Stomach (tissue), 8 donors: ENCODE measurements at regions not wholly inside any gene's neighbourhood (a gene's known extent, or its start where the extent isn't known, plus 50 kb on each side); places are given as distances from the start of the nearest gene placed in this dataset.

Source experiments
- DNase-seq, 2 donors: peaks; one replicate each; pipeline versions ENCODE4 v3.0.0 to v3.0.0-alpha.2; 2013 to 2019
- H3K27ac ChIP-seq, 5 donors: fragments of 200-600 bp in 4 of 5; sonication (generic) in 4 of 5; one replicate each; pipeline ENCODE4 v1.5.1; 2013 to 2019; ENCODE audit warnings: mild to moderate bottlenecking in 1 of 5, moderate library complexity in 1 of 5
- H3K27me3 ChIP-seq, 3 donors: fragments of 200-600 bp; sonication (generic); one replicate each; pipeline ENCODE4 v1.5.1; 2017 to 2019; ENCODE audit warnings: mixed run types in 1 of 3
- H3K36me3 ChIP-seq, 4 donors: fragments of 200-600 bp; sonication (generic); 1 replicate in 3 of 4; 2 replicates in 1 of 4; pipeline ENCODE4 v1.5.1; 2016 to 2019
- H3K4me1 ChIP-seq, 4 donors: fragments of 200-600 bp; sonication (generic); one replicate each; pipeline ENCODE4 v1.5.1; 2016 to 2019
- H3K4me3 ChIP-seq, 4 donors: fragments of 200-600 bp; sonication (generic) in 3 of 4; one replicate each; pipeline ENCODE4 v1.5.1; 2016 to 2019; ENCODE audit warnings: mild to moderate bottlenecking in 1 of 4
- H3K9me3 ChIP-seq, 4 donors: fragments of 200-600 bp; sonication (generic); one replicate each; pipeline ENCODE4 v1.5.1; 2016 to 2019
- EP300 ChIP-seq: sonication (generic); formaldehyde crosslinking; IDR thresholded peaks from one replicate; pipeline ENCODE4 v1.6.1; 2017; ENCODE audit warnings: antibody characterized with exemption
- POLR2A ChIP-seq, 4 donors: fragments of 450-650 bp; IDR thresholded peaks; one replicate each; pipeline ENCODE4 v1.6.1; 2016; ENCODE audit warnings: antibody characterized with exemption in 4 of 4, control low read depth in 2 of 4, mild to moderate bottlenecking in 1 of 4, moderate library complexity in 1 of 4
- POLR2AphosphoS5 ChIP-seq, 3 donors: sonication (generic); formaldehyde crosslinking; IDR thresholded peaks; one replicate each; pipeline ENCODE4 v1.6.1; 2016; ENCODE audit warnings: antibody characterized with exemption in 3 of 3
- WGBS, 5 donors: extraction: QIAGEN DNeasy Blood & Tissue Kit in 3 of 5; methylation state at CpG; one replicate each; pipeline versions ENCODE4 v1.1.5 to v1.1.7; 2013 to 2018; 5-methylcytosine and 5-hydroxymethylcytosine counted together
- intact Hi-C: fragments of 100-400 bp; cut with DNase I; formaldehyde crosslinking; loops from one replicate; pipeline ENCODE4 v1.15.1; 2023; ENCODE audit warnings: low total_unique reads
- TF ChIP-seq, protein P1 (sequence below), 7 experiments: fragments of 450-650 bp in 4 of 7; fragments of 200-600 bp in 3 of 7; sonication (generic) in 3 of 7; IDR thresholded peaks; one replicate each; pipeline ENCODE4 v1.5.1; 2016 to 2019; ENCODE audit warnings: antibody characterized with exemption in 7 of 7, control low read depth in 2 of 7, mild to moderate bottlenecking in 1 of 7
- donor health status: healthy with polysubstance abuse.
- donor health status: Bipolar disorder and iron deficiency.
- donor health status: healthy.

DNA sequence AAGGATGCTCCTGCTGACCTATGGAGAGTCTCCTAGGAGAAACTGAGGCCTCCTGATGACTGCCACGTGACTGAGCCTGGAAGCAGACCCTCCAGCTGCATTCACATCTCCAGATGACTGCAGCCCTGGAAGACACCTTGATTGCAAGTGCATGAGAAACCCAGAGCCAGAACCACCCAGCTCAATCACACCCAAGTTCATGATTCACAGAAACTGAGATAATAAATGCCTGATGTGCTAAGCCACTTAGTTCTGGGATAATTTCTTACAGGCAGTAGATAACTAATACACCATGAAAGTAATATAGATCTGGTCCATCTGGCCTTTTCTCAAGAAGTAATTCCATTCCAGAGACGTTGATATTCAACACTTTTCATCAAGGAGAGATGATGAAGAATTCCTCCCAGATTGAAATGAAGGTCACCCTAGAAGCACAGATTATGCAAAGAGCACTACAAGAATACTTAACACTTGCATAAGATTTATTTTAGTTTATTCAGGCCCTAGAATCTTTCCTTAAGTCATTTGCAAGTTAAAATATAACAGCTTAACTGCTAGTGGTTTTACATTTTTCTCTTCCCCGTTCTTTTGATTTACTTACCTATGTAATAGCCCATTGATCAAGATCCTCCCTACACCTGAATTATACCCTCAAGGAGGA lies 208.2 kb upstream of the INHBA start:
- Histone ChIP-seq H3K4me1 (peaks cover 0 to 2% (median 0%) of the 10 kb centered on the region in 4 donors), H3K36me3 (no peaks in the 10 kb centered on the region), H3K27me3 (no peaks in the 10 kb centered on the region), H3K4me3 (no peak overlapping the region), H3K27ac (no peak overlapping the region), H3K9me3 (no peaks in the 10 kb centered on the region)
- intact Hi-C loops: no loop called here
- TF ChIP-seq, protein P1, sequence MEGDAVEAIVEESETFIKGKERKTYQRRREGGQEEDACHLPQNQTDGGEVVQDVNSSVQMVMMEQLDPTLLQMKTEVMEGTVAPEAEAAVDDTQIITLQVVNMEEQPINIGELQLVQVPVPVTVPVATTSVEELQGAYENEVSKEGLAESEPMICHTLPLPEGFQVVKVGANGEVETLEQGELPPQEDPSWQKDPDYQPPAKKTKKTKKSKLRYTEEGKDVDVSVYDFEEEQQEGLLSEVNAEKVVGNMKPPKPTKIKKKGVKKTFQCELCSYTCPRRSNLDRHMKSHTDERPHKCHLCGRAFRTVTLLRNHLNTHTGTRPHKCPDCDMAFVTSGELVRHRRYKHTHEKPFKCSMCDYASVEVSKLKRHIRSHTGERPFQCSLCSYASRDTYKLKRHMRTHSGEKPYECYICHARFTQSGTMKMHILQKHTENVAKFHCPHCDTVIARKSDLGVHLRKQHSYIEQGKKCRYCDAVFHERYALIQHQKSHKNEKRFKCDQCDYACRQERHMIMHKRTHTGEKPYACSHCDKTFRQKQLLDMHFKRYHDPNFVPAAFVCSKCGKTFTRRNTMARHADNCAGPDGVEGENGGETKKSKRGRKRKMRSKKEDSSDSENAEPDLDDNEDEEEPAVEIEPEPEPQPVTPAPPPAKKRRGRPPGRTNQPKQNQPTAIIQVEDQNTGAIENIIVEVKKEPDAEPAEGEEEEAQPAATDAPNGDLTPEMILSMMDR (IDR thresholded peaks at IDR 0.05): no peak
- no peak for TF ChIP-seq POLR2AphosphoS5 (IDR thresholded peaks at IDR 0.05)
- TF ChIP-seq EP300: no peak
- TF ChIP-seq POLR2A (IDR thresholded peaks at IDR 0.05): no peak
- no peak for DNase-seq
- 59 to 67% (median 64%) methylated on average over 3 of the region's 3 CpGs for WGBS, 5 donors

DNA sequence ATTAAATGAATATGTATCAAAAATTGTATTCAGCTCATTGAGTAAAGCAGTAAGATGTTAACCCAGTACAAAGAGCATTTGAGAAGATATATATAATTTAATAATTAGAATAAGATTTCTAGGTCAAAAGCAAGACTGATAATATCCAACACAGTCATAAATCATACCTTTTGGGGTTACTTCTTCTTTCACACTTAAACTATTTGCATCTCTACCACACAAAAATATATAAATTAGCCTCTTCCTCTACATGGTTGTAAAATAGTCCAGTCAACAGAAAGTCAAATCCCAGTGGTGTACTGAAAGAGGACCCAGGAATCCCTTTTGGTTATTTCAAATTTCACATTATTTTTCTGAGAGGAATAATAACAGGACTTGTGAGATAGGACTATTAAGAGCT lies 204.6 kb upstream of the INHBA start:
- TF ChIP-seq POLR2A (IDR thresholded peaks at IDR 0.05): no peak
- TF ChIP-seq, protein P1 (IDR thresholded peaks at IDR 0.05): no peak
- Histone ChIP-seq H3K27me3 (no peaks in the 10 kb centered on the region), H3K36me3 (no peaks in the 10 kb centered on the region), H3K27ac (no peak overlapping the region), H3K9me3 (peaks cover 0 to 14% (median 0%) of the 10 kb centered on the region in 4 donors), H3K4me3 (no peak overlapping the region), H3K4me1 (no peaks in the 10 kb centered on the region)
- no peak for DNase-seq
- intact Hi-C loops: no loop called here

DNA sequence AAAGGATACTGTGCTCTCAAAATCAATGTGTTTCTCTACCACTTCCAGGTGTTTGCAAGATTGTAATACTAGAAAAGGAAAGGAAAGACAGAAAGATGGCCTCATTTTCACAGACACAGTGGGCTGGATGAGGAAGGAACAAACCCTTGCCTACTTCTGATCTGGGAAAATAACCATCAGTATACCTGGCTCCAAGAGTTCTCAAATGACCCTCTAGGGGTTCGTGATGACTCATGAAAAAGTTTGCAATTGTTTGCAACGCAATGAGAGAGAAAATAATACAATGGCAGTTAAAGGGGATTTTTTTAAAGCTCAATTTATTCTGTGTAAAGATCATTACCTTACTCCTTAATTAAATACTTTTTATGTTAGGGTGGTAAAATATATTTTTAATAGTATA lies 197.6 kb upstream of the INHBA start:
- Histone ChIP-seq H3K9me3 (peaks cover 0 to 14% (median 0%) of the 10 kb centered on the region in 4 donors), H3K4me3 (no peak overlapping the region), H3K4me1 (no peaks in the 10 kb centered on the region), H3K36me3 (no peaks in the 10 kb centered on the region), H3K27me3 (no peaks in the 10 kb centered on the region), H3K27ac (no peak overlapping the region)
- WGBS, 5 donors: 47 to 66% (median 51%) methylated on average over 2 of the region's 2 CpGs
- TF ChIP-seq EP300 (no peak), POLR2A (IDR thresholded peaks at IDR 0.05) (no peak), POLR2AphosphoS5 (IDR thresholded peaks at IDR 0.05) (no peak)
- TF ChIP-seq, protein P1 (IDR thresholded peaks at IDR 0.05): no peak
- intact Hi-C loops: no loop called here
- DNase-seq: no peak

DNA sequence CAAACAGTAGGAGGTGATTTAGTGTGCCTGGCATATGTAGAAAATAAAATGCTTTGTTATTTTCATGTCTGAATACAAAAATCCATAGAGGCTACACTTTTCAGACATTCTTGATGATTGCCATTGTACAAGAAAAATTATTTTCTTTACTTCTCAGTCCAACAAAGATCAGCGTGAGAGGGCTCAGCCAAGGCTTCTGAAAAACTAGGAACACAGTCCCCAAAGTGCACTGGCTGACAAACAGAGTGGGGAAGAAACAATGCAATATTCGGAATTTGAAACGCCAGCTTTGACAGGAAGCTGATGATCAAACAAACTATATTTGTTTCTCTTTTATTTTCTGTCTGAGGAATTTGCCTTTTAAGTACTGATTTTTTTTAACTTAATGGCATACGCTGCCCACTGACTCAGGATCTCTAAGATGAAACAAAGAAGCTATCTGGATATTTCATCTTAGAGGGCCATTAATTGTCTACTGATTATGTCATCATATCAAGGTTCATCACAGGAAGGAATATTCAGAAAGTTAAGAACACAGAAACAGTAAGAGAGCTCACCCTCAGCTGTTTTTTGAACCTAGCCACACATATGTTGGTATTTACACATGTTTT lies 197.0 kb upstream of the INHBA start:
- Histone ChIP-seq H3K4me1 (no peaks in the 10 kb centered on the region), H3K9me3 (peaks cover 0 to 14% (median 0%) of the 10 kb centered on the region in 4 donors), H3K36me3 (no peaks in the 10 kb centered on the region), H3K27ac (no peak overlapping the region), H3K4me3 (no peak overlapping the region), H3K27me3 (no peaks in the 10 kb centered on the region)
- no peak for DNase-seq
- WGBS, 5 donors: 29 to 46% (median 32%) methylated on average over 4 of the region's 4 CpGs
- intact Hi-C loops: no loop called here
- TF ChIP-seq EP300: no peak
- TF ChIP-seq, protein P1 (IDR thresholded peaks at IDR 0.05): no peak
- no peak for TF ChIP-seq POLR2AphosphoS5 (IDR thresholded peaks at IDR 0.05)
- no peak for TF ChIP-seq POLR2A (IDR thresholded peaks at IDR 0.05)
